GM21576 (cell line): ENCODE measurements at regions not wholly inside any gene's neighbourhood (a gene's known extent, or its start where the extent isn't known, plus 50 kb on each side); places are given as distances from the start of the nearest gene placed in this dataset.
"Not testable (repeated sequence)": the region's sequence is repeated elsewhere in the genome, so short reads cannot be mapped to it uniquely, and the experiment has no call there.

ENCODE experiments used
- ATAC-seq: cut with Tn5 transposase; IDR thresholded peaks from one replicate; pipeline ENCODE4 v1.9.1; 2021; ENCODE audit warnings: mild to moderate bottlenecking, moderate library complexity; ENCODE audit not compliant: unreplicated experiment

GRCh38 chr5:91839721-91840120, 456.6 kb upstream of the ARRDC3 start:
- ATAC-seq, result no peak

GRCh38 chr5:91839233-91839632, 456.1 kb upstream of the ARRDC3 start:
- no peak for ATAC-seq

GRCh38 chr5:91830361-91830953, 447.3 kb upstream of the ARRDC3 start:
- ATAC-seq, result no peak

- no peak for ATAC-seq
These were observed 442.5 kb upstream of the ARRDC3 start for GRCh38 chr5:91825618-91826017.

- no peak for ATAC-seq
These were observed 441.3 kb upstream of the ARRDC3 start for GRCh38 chr5:91824406-91824805.

GRCh38 chr5:91820874-91821273, 437.8 kb upstream of the ARRDC3 start:
- no peak for ATAC-seq

GRCh38 chr5:91816681-91817080, 433.6 kb upstream of the ARRDC3 start:
- ATAC-seq, result no peak

- ATAC-seq, result no peak
These were observed 414.5 kb upstream of the ARRDC3 start for GRCh38 chr5:91797576-91797975.

GRCh38 chr5:91794856-91795548, 411.9 kb upstream of the ARRDC3 start:
- no peak for ATAC-seq

GRCh38 chr5:91794455-91794854, 411.3 kb upstream of the ARRDC3 start:
- no peak for ATAC-seq

- no peak for ATAC-seq
These were observed 404.6 kb upstream of the ARRDC3 start for GRCh38 chr5:91787718-91788117.

- no peak for ATAC-seq
These were observed 394.6 kb upstream of the ARRDC3 start for GRCh38 chr5:91777671-91778070.

GRCh38 chr5:91776249-91776648, 393.1 kb upstream of the ARRDC3 start:
- ATAC-seq, result no peak

GRCh38 chr5:91770400-91770799, 387.3 kb upstream of the ARRDC3 start:
- ATAC-seq, result no peak

- not testable (repeated sequence) for ATAC-seq
These were observed 374.3 kb upstream of the ARRDC3 start for GRCh38 chr5:91757383-91757782.

- ATAC-seq, result no peak
These were observed 371.9 kb upstream of the ARRDC3 start for GRCh38 chr5:91754990-91755389.

- ATAC-seq, result not testable (repeated sequence)
These were observed 361.4 kb upstream of the ARRDC3 start for GRCh38 chr5:91744470-91744869.

- no peak for ATAC-seq
These were observed 359.4 kb upstream of the ARRDC3 start for GRCh38 chr5:91742550-91742949.

GRCh38 chr5:91741764-91742505, 358.8 kb upstream of the ARRDC3 start:
- ATAC-seq, result no peak

GRCh38 chr5:91730026-91730425, 346.9 kb upstream of the ARRDC3 start:
- no peak for ATAC-seq

- no peak for ATAC-seq
These were observed 344.3 kb upstream of the ARRDC3 start for GRCh38 chr5:91727463-91727862.
